Upper lobe of left lung (tissue), 4 donors: ENCODE measurements at regions not wholly inside any gene's neighbourhood (a gene's known extent, or its start where the extent isn't known, plus 50 kb on each side); places are given as distances from the start of the nearest gene placed in this dataset.

ENCODE experiments used
- EP300 ChIP-seq, 4 donors: sonication (generic); formaldehyde crosslinking; IDR thresholded peaks; one replicate each; pipeline ENCODE4 v1.5.1; 2017; ENCODE audit warnings: antibody characterized with exemption in 4 of 4, control low read depth in 2 of 4
- POLR2A ChIP-seq, 4 donors: fragments of 450-650 bp; IDR thresholded peaks; one replicate each; pipeline ENCODE4 v1.5.1; 2016 to 2017; ENCODE audit warnings: antibody characterized with exemption in 4 of 4, mild to moderate bottlenecking in 2 of 4
- POLR2AphosphoS5 ChIP-seq, 2 donors: sonication (generic); formaldehyde crosslinking; IDR thresholded peaks; one replicate each; pipeline ENCODE4 v1.5.1; 2017; ENCODE audit warnings: antibody characterized with exemption in 2 of 2
- TF ChIP-seq, protein P1 (sequence below), 6 experiments: fragments of 450-650 bp in 4 of 6; fragments of 200-600 bp in 2 of 6; sonication (generic) in 2 of 6; IDR thresholded peaks; one replicate each; pipeline ENCODE4 v1.5.1; 2016 to 2019; ENCODE audit warnings: antibody characterized with exemption in 6 of 6

DNA sequence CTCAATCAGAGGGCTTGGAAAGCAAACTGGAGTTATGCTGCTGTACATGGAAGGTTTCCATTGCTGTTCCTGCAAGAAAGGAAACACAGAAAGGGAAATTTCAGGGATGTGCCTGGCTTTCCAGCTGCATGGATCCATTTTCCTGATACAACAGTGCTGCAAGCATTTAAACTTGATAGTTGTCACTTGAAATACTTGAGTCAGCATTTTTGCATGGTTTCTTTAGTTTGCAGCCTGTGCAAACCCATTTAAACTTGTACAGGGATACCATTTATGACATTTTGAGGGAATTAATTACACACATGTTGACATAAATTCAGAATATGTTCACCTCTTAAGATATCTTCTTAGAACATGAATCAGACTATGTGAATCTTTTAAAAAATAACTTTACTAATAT, 131.1 kb upstream of the RASGEF1B start:
- TF ChIP-seq EP300 (IDR thresholded peaks at IDR 0.05) (no peak), POLR2AphosphoS5 (IDR thresholded peaks at IDR 0.05) (no peak), POLR2A (IDR thresholded peaks at IDR 0.05) (no peak)
- TF ChIP-seq, protein P1, sequence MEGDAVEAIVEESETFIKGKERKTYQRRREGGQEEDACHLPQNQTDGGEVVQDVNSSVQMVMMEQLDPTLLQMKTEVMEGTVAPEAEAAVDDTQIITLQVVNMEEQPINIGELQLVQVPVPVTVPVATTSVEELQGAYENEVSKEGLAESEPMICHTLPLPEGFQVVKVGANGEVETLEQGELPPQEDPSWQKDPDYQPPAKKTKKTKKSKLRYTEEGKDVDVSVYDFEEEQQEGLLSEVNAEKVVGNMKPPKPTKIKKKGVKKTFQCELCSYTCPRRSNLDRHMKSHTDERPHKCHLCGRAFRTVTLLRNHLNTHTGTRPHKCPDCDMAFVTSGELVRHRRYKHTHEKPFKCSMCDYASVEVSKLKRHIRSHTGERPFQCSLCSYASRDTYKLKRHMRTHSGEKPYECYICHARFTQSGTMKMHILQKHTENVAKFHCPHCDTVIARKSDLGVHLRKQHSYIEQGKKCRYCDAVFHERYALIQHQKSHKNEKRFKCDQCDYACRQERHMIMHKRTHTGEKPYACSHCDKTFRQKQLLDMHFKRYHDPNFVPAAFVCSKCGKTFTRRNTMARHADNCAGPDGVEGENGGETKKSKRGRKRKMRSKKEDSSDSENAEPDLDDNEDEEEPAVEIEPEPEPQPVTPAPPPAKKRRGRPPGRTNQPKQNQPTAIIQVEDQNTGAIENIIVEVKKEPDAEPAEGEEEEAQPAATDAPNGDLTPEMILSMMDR (IDR thresholded peaks at IDR 0.05) = no peak
